PC-9 (cell line): ENCODE measurements at regions not wholly inside any gene's neighbourhood (a gene's known extent, or its start where the extent isn't known, plus 50 kb on each side); places are given as distances from the start of the nearest gene placed in this dataset.

Experiments used
- BruUV-seq: library from RNA; stranded (reverse); fragments of 400-500 nt; replicated peaks from 2 replicates; lab custom pipeline; 2021; lab: Mats Ljungman, UMichigan
- CTCF ChIA-PET: fragments of 300-600 bp; sonication (Branson Sonifier 250); formaldehyde crosslinking; loops from one replicate; lab custom pipeline; 2022; ENCODE audit warnings: antibody characterized with exemption; lab: Charles Lee
- POLR2A ChIA-PET: fragments of 300-600 bp; sonication (Branson Sonifier 250); formaldehyde crosslinking; loops from one replicate; lab custom pipeline; 2022; ENCODE audit warnings: antibody characterized with exemption; ENCODE audit not compliant: unreplicated experiment; lab: Charles Lee
- DNase-seq, 2 experiments: peaks; one replicate each; pipeline versions ENCODE4 v3.0.0 to v3.0.0-alpha.2; 2015 to 2022; ENCODE audit warnings: mixed read lengths in 1 of 2
- H2AFZ ChIP-seq: fragments of 200-600 bp; sonication (generic); 2 replicates; pipeline ENCODE4 v1.8.1; 2017; ENCODE audit warnings: antibody characterized with exemption
- H3F3A ChIP-seq: fragments of 200-600 bp; sonication (generic); 2 replicates; pipeline ENCODE4 v1.8.1; 2017; ENCODE audit warnings: antibody characterized with exemption, mild to moderate bottlenecking, low read depth; ENCODE audit not compliant: insufficient read depth
- H3K27ac ChIP-seq: fragments of 200-600 bp; sonication (generic); 2 replicates; pipeline ENCODE4 v1.6.1; 2016; ENCODE audit warnings: mixed run types
- H3K27me3 ChIP-seq: fragments of 200-600 bp; sonication (generic); 2 replicates; pipeline ENCODE4 v1.6.1; 2016; ENCODE audit warnings: low read depth, mixed run types; ENCODE audit not compliant: insufficient read depth
- H3K36me3 ChIP-seq: fragments of 200-600 bp; sonication (generic); 2 replicates; pipeline ENCODE4 v1.6.1; 2016; ENCODE audit warnings: low read depth, mixed run types
- H3K4me1 ChIP-seq: fragments of 200-600 bp; sonication (generic); replicated peaks from 2 replicates; pipeline ENCODE4 v1.6.1; 2016; ENCODE audit warnings: mixed run types; ENCODE audit not compliant: insufficient read depth
- H3K4me2 ChIP-seq: fragments of 200-600 bp; sonication (generic); 2 replicates; pipeline ENCODE4 v1.6.1; 2017; ENCODE audit warnings: mixed run types
- H3K4me3 ChIP-seq: fragments of 200-600 bp; sonication (generic); 2 replicates; pipeline ENCODE4 v1.6.1; 2016; ENCODE audit warnings: mixed run types
- H3K79me2 ChIP-seq: fragments of 200-600 bp; sonication (generic); 2 replicates; pipeline ENCODE4 v1.6.1; 2017; ENCODE audit warnings: low read depth, mixed run types
- H3K9me2 ChIP-seq: fragments of 200-600 bp; sonication (generic); 2 replicates; pipeline ENCODE4 v1.8.1; 2017; ENCODE audit warnings: mild to moderate bottlenecking; ENCODE audit not compliant: insufficient read depth
- H3K9me3 ChIP-seq: fragments of 200-600 bp; sonication (generic); 2 replicates; pipeline ENCODE4 v1.8.1; 2016; ENCODE audit warnings: low read depth; ENCODE audit not compliant: insufficient read depth
- H4K20me1 ChIP-seq: fragments of 200-600 bp; sonication (generic); 2 replicates; pipeline ENCODE4 v1.8.1; 2017; ENCODE audit not compliant: insufficient read depth
- EZH2 ChIP-seq: fragments of 200-600 bp; sonication (generic); IDR thresholded peaks from 2 replicates; pipeline ENCODE4 v1.8.0; 2017; ENCODE audit warnings: antibody characterized with exemption, low read depth
- intact Hi-C: fragments of 100-400 bp; cut with micrococcal nuclease; formaldehyde crosslinking; loops from one replicate; pipeline ENCODE4 v1.10.0; 2022; ENCODE audit not compliant: unreplicated experiment
- TF ChIP-seq, protein P1 (sequence below): fragments of 200-600 bp; sonication (generic); conservative IDR thresholded peaks from 2 replicates; pipeline ENCODE4 v1.6.1; 2017; ENCODE audit warnings: mixed run types, antibody characterized with exemption, mild to moderate bottlenecking, moderate library complexity

DNA sequence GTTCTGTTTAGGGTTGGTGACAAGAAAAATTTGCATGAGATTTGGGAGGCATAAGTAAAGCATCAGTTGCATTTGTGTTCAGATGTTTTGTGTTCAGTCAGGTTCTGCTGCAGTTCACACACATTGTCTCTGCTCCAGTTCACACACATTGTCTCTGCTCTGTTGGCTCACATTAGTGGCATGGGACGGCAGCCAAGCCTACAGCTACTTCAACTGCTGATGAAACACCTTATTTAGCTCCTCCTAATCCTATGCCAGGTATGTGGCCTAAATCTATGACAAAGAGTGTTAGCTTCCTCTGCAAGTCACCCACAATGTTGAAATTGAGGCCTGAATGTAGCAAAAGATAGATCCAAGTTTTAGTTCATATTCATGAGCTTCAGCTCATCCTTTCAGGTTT, 278.1 kb upstream of the SYNCRIP start:
- Histone ChIP-seq H3K4me2 (no peak overlapping the region), H2AFZ (no peak overlapping the region), H3K36me3 (no peaks in the 10 kb centered on the region), H3K79me2 (no peaks in the 10 kb centered on the region), H3K9me2 (no peaks in the 10 kb centered on the region), H3K4me3 (no peak overlapping the region), H3F3A (no peaks in the 10 kb centered on the region), H4K20me1 (no peaks in the 10 kb centered on the region), H3K4me1 (no peaks in the 10 kb centered on the region), H3K27ac (no peak overlapping the region), H3K9me3 (no peaks in the 10 kb centered on the region), H3K27me3 (no peaks in the 10 kb centered on the region)
- no peak for DNase-seq
- intact Hi-C loops, result loop anchor here (10.0 kb wide), 1 partner anchor 1034 kb away; no protein-coding TSS in a partner anchor
- ChIA-PET POLR2A (no interaction called here), CTCF (no interaction called here)
- no peak for TF ChIP-seq EZH2
- TF ChIP-seq, protein P1, sequence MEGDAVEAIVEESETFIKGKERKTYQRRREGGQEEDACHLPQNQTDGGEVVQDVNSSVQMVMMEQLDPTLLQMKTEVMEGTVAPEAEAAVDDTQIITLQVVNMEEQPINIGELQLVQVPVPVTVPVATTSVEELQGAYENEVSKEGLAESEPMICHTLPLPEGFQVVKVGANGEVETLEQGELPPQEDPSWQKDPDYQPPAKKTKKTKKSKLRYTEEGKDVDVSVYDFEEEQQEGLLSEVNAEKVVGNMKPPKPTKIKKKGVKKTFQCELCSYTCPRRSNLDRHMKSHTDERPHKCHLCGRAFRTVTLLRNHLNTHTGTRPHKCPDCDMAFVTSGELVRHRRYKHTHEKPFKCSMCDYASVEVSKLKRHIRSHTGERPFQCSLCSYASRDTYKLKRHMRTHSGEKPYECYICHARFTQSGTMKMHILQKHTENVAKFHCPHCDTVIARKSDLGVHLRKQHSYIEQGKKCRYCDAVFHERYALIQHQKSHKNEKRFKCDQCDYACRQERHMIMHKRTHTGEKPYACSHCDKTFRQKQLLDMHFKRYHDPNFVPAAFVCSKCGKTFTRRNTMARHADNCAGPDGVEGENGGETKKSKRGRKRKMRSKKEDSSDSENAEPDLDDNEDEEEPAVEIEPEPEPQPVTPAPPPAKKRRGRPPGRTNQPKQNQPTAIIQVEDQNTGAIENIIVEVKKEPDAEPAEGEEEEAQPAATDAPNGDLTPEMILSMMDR, result no peak
- BruUV-seq, result no TSS peak

DNA sequence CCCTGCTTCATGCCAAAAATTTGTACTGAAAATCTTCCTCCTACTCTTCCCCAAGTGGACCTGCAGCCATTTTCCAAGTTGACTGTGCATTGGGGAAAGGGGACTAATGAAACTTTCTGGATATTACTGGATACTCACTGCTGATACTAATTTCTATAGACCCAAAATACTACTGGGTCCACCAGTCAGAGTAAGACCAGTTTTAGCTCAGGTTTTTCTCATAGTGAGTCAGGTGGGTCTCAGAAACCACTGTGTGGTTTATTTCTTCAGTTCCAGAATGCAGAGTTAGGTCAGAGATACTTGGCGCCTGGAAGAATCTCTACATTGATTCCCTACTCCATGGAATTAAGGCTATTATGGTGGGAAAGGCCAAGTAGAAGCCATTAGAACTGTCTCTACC, 274.8 kb upstream of the SYNCRIP start:
- Histone ChIP-seq H3K27ac (no peak overlapping the region), H4K20me1 (no peaks in the 10 kb centered on the region), H3K79me2 (no peaks in the 10 kb centered on the region), H2AFZ (no peak overlapping the region), H3K4me1 (no peaks in the 10 kb centered on the region), H3K4me2 (no peak overlapping the region), H3K9me3 (no peaks in the 10 kb centered on the region), H3K9me2 (no peaks in the 10 kb centered on the region), H3K27me3 (no peaks in the 10 kb centered on the region), H3F3A (no peaks in the 10 kb centered on the region), H3K36me3 (no peaks in the 10 kb centered on the region), H3K4me3 (no peak overlapping the region)
- ChIA-PET CTCF (no interaction called here), POLR2A (no interaction called here)
- TF ChIP-seq, protein P1, result no peak
- no peak for TF ChIP-seq EZH2
- BruUV-seq, result no TSS peak
- intact Hi-C loops, result no loop called here
- DNase-seq, result no peak

DNA sequence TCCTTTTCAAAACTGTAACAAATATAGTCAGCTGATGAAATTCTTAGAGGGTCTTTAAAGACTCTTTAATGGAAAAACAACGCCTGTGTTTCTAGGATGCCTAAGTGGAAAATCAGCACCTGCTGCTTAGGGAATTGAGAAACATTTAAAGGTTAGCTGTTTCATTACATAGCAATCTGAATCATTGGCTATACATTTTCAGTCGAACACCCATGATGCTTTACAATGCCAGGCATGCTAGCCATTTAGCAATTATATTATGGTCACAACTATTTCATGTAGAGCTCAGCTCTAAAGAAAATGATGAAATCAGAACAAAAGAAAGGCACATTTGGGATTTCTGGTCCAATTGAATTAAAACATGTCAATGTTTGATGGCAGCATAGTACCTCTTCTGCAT, 270.3 kb upstream of the SYNCRIP start:
- ChIA-PET CTCF (no interaction called here), POLR2A (no interaction called here)
- Histone ChIP-seq H3K4me1 (no peaks in the 10 kb centered on the region), H3F3A (no peaks in the 10 kb centered on the region), H3K4me2 (no peak overlapping the region), H3K4me3 (no peak overlapping the region), H3K9me3 (no peaks in the 10 kb centered on the region), H2AFZ (no peak overlapping the region), H3K36me3 (no peaks in the 10 kb centered on the region), H3K27ac (no peak overlapping the region), H3K9me2 (no peaks in the 10 kb centered on the region), H3K27me3 (no peaks in the 10 kb centered on the region), H4K20me1 (no peaks in the 10 kb centered on the region), H3K79me2 (no peaks in the 10 kb centered on the region)
- BruUV-seq, result no TSS peak
- intact Hi-C loops, result no loop called here
- TF ChIP-seq, protein P1, result no peak
- no peak for TF ChIP-seq EZH2
- DNase-seq, result no peak
